Upper lobe of left lung (tissue), 4 donors: ENCODE measurements at regions not wholly inside any gene's neighbourhood (a gene's known extent, or its start where the extent isn't known, plus 50 kb on each side); places are given as distances from the start of the nearest gene placed in this dataset.

Source experiments
- POLR2AphosphoS5 ChIP-seq, 2 donors: sonication (generic); formaldehyde crosslinking; IDR thresholded peaks; one replicate each; pipeline ENCODE4 v1.5.1; 2017; ENCODE audit warnings: antibody characterized with exemption in 2 of 2
- TF ChIP-seq, protein P1 (sequence below), 6 experiments: fragments of 450-650 bp in 4 of 6; fragments of 200-600 bp in 2 of 6; sonication (generic) in 2 of 6; IDR thresholded peaks; one replicate each; pipeline ENCODE4 v1.5.1; 2016 to 2019; ENCODE audit warnings: antibody characterized with exemption in 6 of 6

DNA sequence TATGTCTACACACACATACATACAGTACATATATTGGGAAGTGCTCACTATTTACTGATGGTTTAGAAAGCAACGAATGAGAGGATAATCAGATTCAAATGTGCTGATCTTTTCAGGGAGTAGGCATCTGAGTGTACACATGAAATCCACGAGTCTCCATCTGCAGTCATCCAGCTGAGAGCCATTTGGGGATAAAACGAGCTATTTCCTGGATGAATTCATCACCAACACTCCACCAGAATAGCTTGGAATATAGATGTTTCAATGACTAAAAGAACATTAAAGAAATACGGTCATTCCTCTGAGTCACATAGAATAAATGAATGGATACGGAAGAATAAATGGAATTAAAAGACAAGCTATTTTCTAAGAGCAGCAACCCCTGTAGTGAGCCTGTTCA, 721.6 kb upstream of the ARGLU1 start:
- TF ChIP-seq, protein P1, sequence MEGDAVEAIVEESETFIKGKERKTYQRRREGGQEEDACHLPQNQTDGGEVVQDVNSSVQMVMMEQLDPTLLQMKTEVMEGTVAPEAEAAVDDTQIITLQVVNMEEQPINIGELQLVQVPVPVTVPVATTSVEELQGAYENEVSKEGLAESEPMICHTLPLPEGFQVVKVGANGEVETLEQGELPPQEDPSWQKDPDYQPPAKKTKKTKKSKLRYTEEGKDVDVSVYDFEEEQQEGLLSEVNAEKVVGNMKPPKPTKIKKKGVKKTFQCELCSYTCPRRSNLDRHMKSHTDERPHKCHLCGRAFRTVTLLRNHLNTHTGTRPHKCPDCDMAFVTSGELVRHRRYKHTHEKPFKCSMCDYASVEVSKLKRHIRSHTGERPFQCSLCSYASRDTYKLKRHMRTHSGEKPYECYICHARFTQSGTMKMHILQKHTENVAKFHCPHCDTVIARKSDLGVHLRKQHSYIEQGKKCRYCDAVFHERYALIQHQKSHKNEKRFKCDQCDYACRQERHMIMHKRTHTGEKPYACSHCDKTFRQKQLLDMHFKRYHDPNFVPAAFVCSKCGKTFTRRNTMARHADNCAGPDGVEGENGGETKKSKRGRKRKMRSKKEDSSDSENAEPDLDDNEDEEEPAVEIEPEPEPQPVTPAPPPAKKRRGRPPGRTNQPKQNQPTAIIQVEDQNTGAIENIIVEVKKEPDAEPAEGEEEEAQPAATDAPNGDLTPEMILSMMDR (IDR thresholded peaks at IDR 0.05), result no peak
- TF ChIP-seq POLR2AphosphoS5 (IDR thresholded peaks at IDR 0.05), result no peak
